ENCODE measurements at regions not wholly inside any gene's neighbourhood (a gene's known extent, or its start where the extent isn't known, plus 50 kb on each side); places are given as distances from the start of the nearest gene placed in this dataset.

DNA sequence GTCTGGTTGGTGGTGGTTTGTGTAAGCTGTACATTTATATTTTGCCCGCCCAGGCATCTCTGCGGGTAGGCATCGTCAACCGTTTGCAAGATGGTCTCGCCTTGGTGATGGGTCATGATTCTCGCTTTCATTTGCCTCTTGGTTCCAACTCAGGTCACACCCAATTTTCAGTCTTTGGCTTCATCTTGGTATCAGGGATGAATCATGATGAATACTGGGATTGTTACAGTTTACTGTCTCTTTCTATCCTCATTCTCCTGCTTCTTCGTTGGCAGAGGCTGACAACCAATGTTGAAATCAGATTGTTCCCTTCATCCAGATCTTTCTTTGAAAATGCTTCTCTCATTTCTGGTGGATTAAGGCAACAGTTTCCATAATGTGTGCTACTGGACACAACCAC, 129.7 kb upstream of the KAZN start:
- no peaks in the 10 kb centered on the region for H3K36me3 ChIP-seq (ENCODE audit: control insufficient read depth in 4 of 4, insufficient read depth in 4 of 4, low read length in 4 of 4)
- H3K9ac ChIP-seq (ENCODE audit: insufficient read depth in 1 of 2, low read length in 2 of 2), result no peak overlapping the region
- ATAC-seq (ENCODE audit: insufficient read depth, low FRiP score) (no peak), DNase-seq (no peak)
- TF ChIP-seq, protein P1, sequence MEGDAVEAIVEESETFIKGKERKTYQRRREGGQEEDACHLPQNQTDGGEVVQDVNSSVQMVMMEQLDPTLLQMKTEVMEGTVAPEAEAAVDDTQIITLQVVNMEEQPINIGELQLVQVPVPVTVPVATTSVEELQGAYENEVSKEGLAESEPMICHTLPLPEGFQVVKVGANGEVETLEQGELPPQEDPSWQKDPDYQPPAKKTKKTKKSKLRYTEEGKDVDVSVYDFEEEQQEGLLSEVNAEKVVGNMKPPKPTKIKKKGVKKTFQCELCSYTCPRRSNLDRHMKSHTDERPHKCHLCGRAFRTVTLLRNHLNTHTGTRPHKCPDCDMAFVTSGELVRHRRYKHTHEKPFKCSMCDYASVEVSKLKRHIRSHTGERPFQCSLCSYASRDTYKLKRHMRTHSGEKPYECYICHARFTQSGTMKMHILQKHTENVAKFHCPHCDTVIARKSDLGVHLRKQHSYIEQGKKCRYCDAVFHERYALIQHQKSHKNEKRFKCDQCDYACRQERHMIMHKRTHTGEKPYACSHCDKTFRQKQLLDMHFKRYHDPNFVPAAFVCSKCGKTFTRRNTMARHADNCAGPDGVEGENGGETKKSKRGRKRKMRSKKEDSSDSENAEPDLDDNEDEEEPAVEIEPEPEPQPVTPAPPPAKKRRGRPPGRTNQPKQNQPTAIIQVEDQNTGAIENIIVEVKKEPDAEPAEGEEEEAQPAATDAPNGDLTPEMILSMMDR (IDR thresholded peaks at IDR 0.05; ENCODE audit: control extremely low read depth, extremely low read depth), result no peak
- H3K4me3 ChIP-seq, result no peak overlapping the region
- no peaks in the 10 kb centered on the region for H3K4me1 ChIP-seq (ENCODE audit: control insufficient read depth in 5 of 5, insufficient read depth in 5 of 5, low read length in 5 of 5)
- no peaks in the 10 kb centered on the region for H3K27me3 ChIP-seq (ENCODE audit: control insufficient read depth in 3 of 3, insufficient read depth in 3 of 3, low read length in 2 of 3)
- peaks cover 0 to 2% (median 0%) of the 10 kb centered on the region in 4 donors for H3K9me3 ChIP-seq (ENCODE audit: control insufficient read depth in 4 of 4, insufficient read depth in 3 of 4, low read length in 3 of 4)
- no peak overlapping the region for H3K27ac ChIP-seq (ENCODE audit: low read depth in 1 of 2, low read length in 1 of 2)
- 96 to 98% methylated on average over 7 of the region's 7 CpGs for WGBS, 2 donors

DNA sequence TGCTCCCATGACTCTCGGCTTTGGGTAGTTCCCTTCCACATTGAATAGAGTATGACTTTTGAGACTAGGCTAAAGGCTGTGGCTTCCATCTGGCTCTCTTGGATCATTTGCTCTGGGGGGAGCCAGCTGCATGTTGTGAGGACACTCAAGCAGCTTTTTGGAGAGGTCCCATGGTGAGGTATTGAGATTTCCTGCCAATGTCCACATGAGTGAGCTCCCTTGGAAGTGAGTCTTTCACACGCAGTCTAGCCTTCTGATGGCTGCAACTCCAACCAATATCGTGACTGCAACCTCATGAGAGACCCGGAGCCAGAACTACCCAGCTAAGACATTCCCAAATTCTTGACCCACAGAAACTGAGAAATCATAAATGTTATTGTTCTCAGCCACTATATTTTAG, 127.7 kb upstream of the KAZN start:
- DNase-seq (no peak), ATAC-seq (ENCODE audit: insufficient read depth, low FRiP score) (no peak)
- Histone ChIP-seq H3K9me3 (ENCODE audit: control insufficient read depth in 4 of 4, insufficient read depth in 3 of 4, low read length in 3 of 4) (peaks cover 0 to 2% (median 0%) of the 10 kb centered on the region in 4 donors), H3K4me3 (no peak overlapping the region), H3K27ac (ENCODE audit: low read depth in 1 of 2, low read length in 1 of 2) (no peak overlapping the region), H3K36me3 (ENCODE audit: control insufficient read depth in 4 of 4, insufficient read depth in 4 of 4, low read length in 4 of 4) (no peaks in the 10 kb centered on the region), H3K9ac (ENCODE audit: insufficient read depth in 1 of 2, low read length in 2 of 2) (no peak overlapping the region), H3K27me3 (ENCODE audit: control insufficient read depth in 3 of 3, insufficient read depth in 3 of 3, low read length in 2 of 3) (peaks cover 0 to 2% (median 0%) of the 10 kb centered on the region in 3 donors), H3K4me1 (ENCODE audit: control insufficient read depth in 5 of 5, insufficient read depth in 5 of 5, low read length in 5 of 5) (no peaks in the 10 kb centered on the region)
- TF ChIP-seq, protein P1 (IDR thresholded peaks at IDR 0.05; ENCODE audit: control extremely low read depth, extremely low read depth), result no peak
- WGBS, 2 donors, result 90 to 98% methylated on average over 4 of the region's 4 CpGs

DNA sequence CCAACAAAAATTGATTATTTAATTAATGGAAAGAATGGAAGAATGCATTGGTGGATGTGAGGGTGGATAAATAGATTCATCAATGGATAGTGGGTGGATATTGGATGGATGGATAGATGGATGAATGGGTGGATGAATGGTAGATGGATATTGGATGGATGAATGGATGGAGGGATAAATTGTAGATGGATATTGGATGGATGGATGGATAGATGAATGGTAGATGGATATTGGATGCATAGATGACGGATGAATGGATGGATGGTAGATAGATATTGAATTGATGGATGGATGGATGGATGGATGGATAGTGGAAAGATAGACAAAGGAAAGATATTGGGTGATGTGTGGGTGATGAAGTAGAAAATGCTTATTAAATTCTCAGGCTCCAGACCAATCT, 123.6 kb upstream of the KAZN start:
- no peak for DNase-seq
- 88 to 97% methylated on average over 1 of the region's 1 CpG for WGBS, 2 donors
- H3K4me1 ChIP-seq (ENCODE audit: control insufficient read depth in 5 of 5, insufficient read depth in 5 of 5, low read length in 5 of 5), result no peaks in the 10 kb centered on the region
- no peak for ATAC-seq (ENCODE audit: insufficient read depth, low FRiP score)
- no peak overlapping the region for H3K9ac ChIP-seq (ENCODE audit: insufficient read depth in 1 of 2, low read length in 2 of 2)
- TF ChIP-seq, protein P1 (IDR thresholded peaks at IDR 0.05; ENCODE audit: control extremely low read depth, extremely low read depth), result no peak
- no peak overlapping the region for H3K27ac ChIP-seq (ENCODE audit: low read depth in 1 of 2, low read length in 1 of 2)
- H3K4me3 ChIP-seq, result no peak overlapping the region
- peaks cover 0 to 5% (median 0%) of the 10 kb centered on the region in 4 donors for H3K9me3 ChIP-seq (ENCODE audit: control insufficient read depth in 4 of 4, insufficient read depth in 3 of 4, low read length in 3 of 4)
- H3K36me3 ChIP-seq (ENCODE audit: control insufficient read depth in 4 of 4, insufficient read depth in 4 of 4, low read length in 4 of 4), result no peaks in the 10 kb centered on the region
- peaks cover 0 to 2% (median 0%) of the 10 kb centered on the region in 3 donors for H3K27me3 ChIP-seq (ENCODE audit: control insufficient read depth in 3 of 3, insufficient read depth in 3 of 3, low read length in 2 of 3)
